K562 (cell line): ENCODE measurements at regions not wholly inside any gene's neighbourhood (a gene's known extent, or its start where the extent isn't known, plus 50 kb on each side); places are given as distances from the start of the nearest gene placed in this dataset.

Experiments used
- ATF2 ChIP-seq: sonication (generic); formaldehyde crosslinking; IDR thresholded peaks from 2 replicates; pipeline ENCODE4 v1.8.1; 2022; ENCODE audit warnings: missing genetic modification reagents
- BHLHE40 ChIP-seq: IDR thresholded peaks from 2 replicates; pipeline ENCODE4 v1.6.1; 2011; ENCODE audit warnings: low read length, improper control_type of control experiment
- CREB3 ChIP-seq: fragments of 450-650 bp; conservative IDR thresholded peaks from 2 replicates; pipeline ENCODE4 v1.6.1; 2016; ENCODE audit warnings: missing genetic modification characterization, low read depth, mild to moderate bottlenecking, missing compliant biosample characterization, moderate library complexity
- CTCF ChIP-seq, 3 experiments: IDR thresholded peaks in 2 of 3; conservative IDR thresholded peaks in 1 of 3; 2 replicates each; pipeline ENCODE4 v1.5.1; 2011 to 2012; ENCODE audit warnings: low read length in 3 of 3, mild to moderate bottlenecking in 3 of 3, control low read depth in 2 of 3, improper control_type of control experiment in 1 of 3, inconsistent platforms in 1 of 3, low read depth in 1 of 3, mixed read lengths in 1 of 3, moderate library complexity in 1 of 3; ENCODE audit not compliant: insufficient read depth in 2 of 3
- ILK ChIP-seq: fragments of 450-650 bp; IDR thresholded peaks from 2 replicates; pipeline ENCODE4 v1.6.1; 2016; ENCODE audit warnings: missing genetic modification characterization, low read depth, mild to moderate bottlenecking, missing compliant biosample characterization, moderate library complexity, borderline replicate concordance
- ZBTB17 ChIP-seq: fragments of 450-650 bp; formaldehyde crosslinking; IDR thresholded peaks from 2 replicates; pipeline ENCODE4 v1.4.0; 2020; ENCODE audit warnings: mild to moderate bottlenecking
- ZNF311 ChIP-seq: fragments of 250-450 bp; sonication (Bioruptor Pico); IDR thresholded peaks from 2 replicates; pipeline ENCODE4 v1.4.0; 2020; ENCODE audit warnings: mild to moderate bottlenecking, moderate library complexity

GRCh38 chr1:83800066-83800465 is 198.9 kb downstream of the TTLL7 start:
- TF ChIP-seq CTCF (IDR thresholded peaks at IDR 0.05 in 2 of 3, conservative IDR thresholded peaks at IDR 0.05 in 1 of 3; ENCODE audit: insufficient read depth in 2 of 3, low read depth in 1 of 3, low read length in 3 of 3): no peak
- TF ChIP-seq ZBTB17 (CRISPR knock-in tag): no peak
- TF ChIP-seq ATF2 (CRISPR knock-in tag): no peak
- no peak for TF ChIP-seq ZNF311 (CRISPR knock-in tag)
- TF ChIP-seq CREB3 (tag): no peak
- no peak for TF ChIP-seq ILK (tag)
- no peak for TF ChIP-seq BHLHE40
